ENCODE measurements at regions not wholly inside any gene's neighbourhood (a gene's known extent, or its start where the extent isn't known, plus 50 kb on each side); places are given as distances from the start of the nearest gene placed in this dataset.

DNA sequence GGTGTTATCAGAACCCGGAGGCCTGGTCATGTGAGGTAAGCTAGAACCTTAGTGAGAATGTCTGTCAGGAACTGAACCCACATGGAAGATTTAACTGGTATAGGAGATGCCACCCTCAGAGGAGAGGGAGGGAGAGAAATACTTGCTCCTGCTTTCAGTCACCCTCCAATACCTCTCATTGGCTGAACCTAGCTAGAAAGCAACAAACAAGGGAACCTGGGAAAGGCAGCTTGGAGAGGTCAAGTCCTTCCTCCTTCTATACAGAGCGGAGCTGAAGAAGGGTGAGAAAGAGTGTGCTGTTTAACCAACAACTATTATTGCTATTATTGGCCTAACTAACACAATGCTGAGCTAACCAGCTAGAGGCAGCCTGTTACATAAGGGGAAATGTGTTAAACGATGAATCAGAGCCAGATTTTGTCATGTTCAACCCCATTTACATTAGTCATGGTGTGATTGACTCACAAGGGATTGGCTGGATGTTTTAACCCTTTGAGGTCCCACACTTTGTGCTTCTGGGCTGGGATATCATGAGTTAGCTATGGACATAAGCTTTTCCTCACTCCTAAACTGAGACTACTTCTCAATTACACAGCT lies 96.5 kb upstream of the ESX1 start:
- WGBS, result 66% methylated on average over 3 of the region's 3 CpGs
- H3K4me1 ChIP-seq (ENCODE audit: insufficient read depth), result no peaks in the 10 kb centered on the region

GRCh38 chrX:104347860-104348259 lies 93.1 kb upstream of the ESX1 start:
- H3K4me1 ChIP-seq (ENCODE audit: insufficient read depth), result no peaks in the 10 kb centered on the region
- WGBS, result 49% methylated on average over 4 of the region's 4 CpGs
- H3K36me3 ChIP-seq (ENCODE audit: insufficient read depth), result no peaks in the 10 kb centered on the region
- H3K4me3 ChIP-seq (ENCODE audit: low read depth, low read length), result no peak overlapping the region
- no peak for DNase-seq (ENCODE audit: extremely low spot score)
- no peak overlapping the region for H3K27ac ChIP-seq (ENCODE audit: low read depth)

More for the DNA sequence above, 96.5 kb upstream of the ESX1 start:
- Histone ChIP-seq H3K27ac (ENCODE audit: low read depth) (no peak overlapping the region), H3K36me3 (ENCODE audit: insufficient read depth) (no peaks in the 10 kb centered on the region), H3K4me3 (ENCODE audit: low read depth, low read length) (no peak overlapping the region)
- no peak for DNase-seq (ENCODE audit: extremely low spot score)

DNA sequence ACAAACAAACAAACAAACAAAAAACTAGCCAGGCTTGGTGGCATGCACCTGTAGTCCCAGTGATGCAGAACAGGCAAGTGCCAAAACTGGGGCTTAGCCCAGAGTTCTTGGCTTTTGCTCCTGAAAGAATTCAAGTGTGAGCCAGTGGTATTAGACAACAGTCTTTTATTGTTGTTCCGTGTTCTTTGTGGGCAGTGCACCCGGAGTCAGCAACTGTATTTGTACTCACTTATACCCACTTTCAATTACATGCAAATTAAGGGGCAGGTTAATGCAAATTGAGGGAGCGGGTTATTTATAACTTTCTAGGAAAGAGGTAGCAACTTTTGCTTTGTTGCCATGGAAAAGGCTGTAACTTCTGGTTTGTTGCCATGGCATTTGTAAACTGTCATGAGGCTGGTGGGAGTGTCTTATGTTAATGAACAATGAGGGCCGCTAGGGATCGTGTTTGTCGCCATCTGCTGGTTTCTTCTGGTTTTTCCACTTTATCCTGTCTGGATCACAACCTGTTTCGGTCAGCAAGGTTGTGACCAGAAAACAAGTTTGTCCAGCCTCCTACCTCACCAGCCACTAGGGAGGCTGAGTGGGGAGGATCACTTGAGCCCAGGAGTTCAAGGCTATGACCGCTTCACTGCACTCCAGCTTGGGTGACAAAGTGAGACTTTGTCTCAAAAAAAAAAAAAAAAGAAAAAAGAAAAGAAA lies 88.8 kb upstream of the ESX1 start:
- Histone ChIP-seq H3K4me3 (ENCODE audit: low read depth, low read length) (no peak overlapping the region), H3K27ac (ENCODE audit: low read depth) (no peak overlapping the region), H3K36me3 (ENCODE audit: insufficient read depth) (no peaks in the 10 kb centered on the region), H3K4me1 (ENCODE audit: insufficient read depth) (no peaks in the 10 kb centered on the region)
- no peak for DNase-seq (ENCODE audit: extremely low spot score)
- 43% methylated on average over 8 of the region's 8 CpGs for WGBS

GRCh38 chrX:104342065-104342464 lies 87.3 kb upstream of the ESX1 start:
- Histone ChIP-seq H3K4me1 (ENCODE audit: insufficient read depth) (no peaks in the 10 kb centered on the region), H3K4me3 (ENCODE audit: low read depth, low read length) (no peak overlapping the region), H3K36me3 (ENCODE audit: insufficient read depth) (no peaks in the 10 kb centered on the region), H3K27ac (ENCODE audit: low read depth) (no peak overlapping the region)
- DNase-seq (ENCODE audit: extremely low spot score), result no peak
- WGBS, result 32% methylated on average over 2 of the region's 2 CpGs

DNA sequence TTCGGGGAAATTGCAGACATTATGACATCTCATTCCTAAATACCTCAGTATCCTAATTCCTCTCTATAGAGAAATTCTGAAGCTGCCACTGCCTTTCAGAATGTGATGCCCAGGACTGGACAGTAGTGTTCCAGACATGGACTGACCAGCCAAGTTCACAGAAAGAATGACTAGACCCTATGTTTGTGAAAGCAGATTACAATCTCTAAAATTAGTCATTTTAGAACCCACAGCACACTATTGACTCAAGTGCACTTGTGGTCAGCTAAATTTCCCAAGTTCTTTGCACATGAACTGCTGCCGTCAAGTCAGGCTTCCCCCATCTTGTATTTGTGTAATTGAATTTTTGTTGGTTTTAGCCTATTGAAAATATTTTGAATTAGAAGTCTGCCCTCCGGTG lies 81.0 kb upstream of the ESX1 start:
- no peaks in the 10 kb centered on the region for H3K4me1 ChIP-seq (ENCODE audit: insufficient read depth)
- DNase-seq (ENCODE audit: extremely low spot score), result no peak
- 78% methylated on average over 3 of the region's 3 CpGs for WGBS
- no peak overlapping the region for H3K27ac ChIP-seq (ENCODE audit: low read depth)
- H3K4me3 ChIP-seq (ENCODE audit: low read depth, low read length), result no peak overlapping the region
- H3K36me3 ChIP-seq (ENCODE audit: insufficient read depth), result no peaks in the 10 kb centered on the region

DNA sequence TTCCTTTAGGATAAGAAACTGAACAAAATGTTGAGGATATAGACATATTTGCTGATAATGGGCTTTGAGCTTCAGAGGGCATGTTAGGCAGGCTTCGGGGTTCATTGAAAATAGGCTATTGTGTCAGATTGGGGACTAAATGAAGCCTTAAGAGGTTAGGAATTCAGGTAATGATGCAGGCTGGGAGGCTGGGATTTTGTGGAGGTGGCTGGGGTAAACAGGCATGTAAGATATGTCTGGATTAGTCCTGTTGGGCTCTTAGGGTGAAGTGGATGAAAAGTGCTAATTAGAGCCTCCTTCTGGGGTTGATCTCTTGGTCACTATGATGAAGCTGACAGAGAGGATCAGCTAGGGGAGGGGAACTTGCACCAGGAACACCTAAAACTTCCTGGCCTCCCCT lies 80.2 kb upstream of the ESX1 start:
- no peak overlapping the region for H3K4me3 ChIP-seq (ENCODE audit: low read depth, low read length)
- H3K4me1 ChIP-seq (ENCODE audit: insufficient read depth), result no peaks in the 10 kb centered on the region
- no peak overlapping the region for H3K27ac ChIP-seq (ENCODE audit: low read depth)
- DNase-seq (ENCODE audit: extremely low spot score), result no peak
- no peaks in the 10 kb centered on the region for H3K36me3 ChIP-seq (ENCODE audit: insufficient read depth)
- 85% methylated on average over 1 of the region's 1 CpG for WGBS

GRCh38 chrX:104330966-104331365 lies 76.2 kb upstream of the ESX1 start:
- DNase-seq (ENCODE audit: extremely low spot score), result no peak
- WGBS, result 75% methylated on average over 1 of the region's 1 CpG
- no peak overlapping the region for H3K27ac ChIP-seq (ENCODE audit: low read depth)
- H3K4me1 ChIP-seq (ENCODE audit: insufficient read depth), result no peaks in the 10 kb centered on the region
- H3K36me3 ChIP-seq (ENCODE audit: insufficient read depth), result no peaks in the 10 kb centered on the region
- H3K4me3 ChIP-seq (ENCODE audit: low read depth, low read length), result no peak overlapping the region

GRCh38 chrX:104329731-104330130 lies 75.0 kb upstream of the ESX1 start:
- H3K36me3 ChIP-seq (ENCODE audit: insufficient read depth), result no peaks in the 10 kb centered on the region
- no peak overlapping the region for H3K27ac ChIP-seq (ENCODE audit: low read depth)
- 90% methylated on average over 7 of the region's 7 CpGs for WGBS
- no peak for DNase-seq (ENCODE audit: extremely low spot score)
- no peak overlapping the region for H3K4me3 ChIP-seq (ENCODE audit: low read depth, low read length)
- no peaks in the 10 kb centered on the region for H3K4me1 ChIP-seq (ENCODE audit: insufficient read depth)

DNA sequence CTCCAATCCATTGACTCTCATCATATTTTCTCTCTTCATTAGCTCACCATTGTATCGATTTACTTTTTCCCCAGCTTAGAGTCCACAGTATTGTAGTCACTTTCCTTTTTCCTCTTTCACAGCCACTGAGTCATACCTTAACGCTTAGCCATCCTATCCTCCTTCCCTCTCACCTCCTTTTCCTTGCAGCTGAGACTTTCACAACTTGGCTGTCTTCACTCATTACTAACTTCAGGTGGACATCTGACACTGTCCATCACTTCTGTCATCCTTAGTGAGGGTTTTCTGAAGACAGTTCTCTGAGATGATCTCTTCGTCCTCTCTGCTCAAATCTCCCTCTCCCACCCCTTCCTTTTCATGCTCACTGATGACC lies 70.5 kb upstream of the ESX1 start:
- DNase-seq (ENCODE audit: extremely low spot score), result no peak
- H3K27ac ChIP-seq (ENCODE audit: low read depth), result no peak overlapping the region
- no peaks in the 10 kb centered on the region for H3K36me3 ChIP-seq (ENCODE audit: insufficient read depth)
- no peaks in the 10 kb centered on the region for H3K4me1 ChIP-seq (ENCODE audit: insufficient read depth)
- 84% methylated on average over 3 of the region's 3 CpGs for WGBS
- H3K4me3 ChIP-seq (ENCODE audit: low read depth, low read length), result no peak overlapping the region

DNA sequence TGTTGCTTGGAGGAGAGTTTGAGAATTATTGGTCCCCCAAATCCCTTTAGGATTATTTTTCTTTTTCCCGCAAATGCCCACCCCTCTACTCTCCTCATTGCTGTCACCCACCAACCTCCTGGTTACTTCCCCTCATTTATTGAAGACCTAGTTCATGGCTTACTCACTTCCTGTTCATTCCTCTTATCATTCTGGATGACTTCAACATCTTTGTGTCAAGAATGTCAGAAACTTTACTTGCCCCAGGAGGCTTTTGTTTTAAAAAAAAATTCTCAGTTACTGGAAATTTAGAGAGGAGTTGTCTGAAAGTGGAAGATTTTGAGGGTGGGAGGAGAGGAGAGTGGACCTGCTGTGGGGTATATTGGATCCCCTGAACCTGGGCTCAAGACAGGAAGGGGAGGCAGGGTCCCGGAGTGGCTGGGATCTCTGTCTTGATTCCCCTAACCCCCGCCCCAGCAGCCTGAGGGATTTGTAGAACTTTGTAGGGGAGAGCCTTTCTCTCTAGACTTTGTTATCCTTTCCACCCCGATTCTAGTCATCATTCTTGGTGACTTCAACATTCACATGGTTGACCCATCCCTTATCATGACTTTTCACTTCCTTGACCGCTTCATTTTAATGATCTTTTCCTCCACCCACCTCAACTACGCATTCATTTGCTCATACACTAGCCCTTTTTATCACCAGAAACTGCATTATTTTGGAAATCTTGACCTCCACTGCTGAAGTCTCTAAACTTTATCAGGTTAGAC lies 69.9 kb upstream of the ESX1 start:
- Histone ChIP-seq H3K27ac (ENCODE audit: low read depth) (no peak overlapping the region), H3K4me1 (ENCODE audit: insufficient read depth) (no peaks in the 10 kb centered on the region), H3K4me3 (ENCODE audit: low read depth, low read length) (no peak overlapping the region), H3K36me3 (ENCODE audit: insufficient read depth) (no peaks in the 10 kb centered on the region)
- no peak for DNase-seq (ENCODE audit: extremely low spot score)
- WGBS, result 86% methylated on average over 6 of the region's 6 CpGs

DNA sequence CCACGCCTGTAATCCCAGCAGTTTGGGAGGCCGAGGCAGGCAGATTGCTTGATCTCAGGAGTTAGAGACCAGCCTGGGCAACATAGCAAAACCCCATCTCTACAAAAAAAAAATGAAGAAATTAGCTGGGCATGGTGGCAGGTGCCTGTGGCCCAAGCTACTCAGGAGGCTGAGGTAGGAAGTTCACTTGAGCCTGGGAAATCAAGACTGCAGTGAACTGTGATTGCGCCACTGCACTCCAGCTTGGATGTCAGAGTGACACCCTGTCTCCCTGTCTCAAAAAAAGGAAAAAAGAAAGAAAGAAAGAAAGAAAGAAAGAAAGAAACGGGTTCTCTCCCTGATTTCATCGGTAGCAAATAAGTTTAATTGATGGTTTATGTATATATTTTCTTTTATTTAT lies 64.6 kb upstream of the ESX1 start:
- 87% methylated on average over 5 of the region's 5 CpGs for WGBS
- DNase-seq (ENCODE audit: extremely low spot score), result no peak
- Histone ChIP-seq H3K27ac (ENCODE audit: low read depth) (no peak overlapping the region), H3K4me1 (ENCODE audit: insufficient read depth) (no peaks in the 10 kb centered on the region), H3K4me3 (ENCODE audit: low read depth, low read length) (no peak overlapping the region), H3K36me3 (ENCODE audit: insufficient read depth) (no peaks in the 10 kb centered on the region)

- WGBS, result 60% methylated on average over 4 of the region's 4 CpGs
- H3K36me3 ChIP-seq (ENCODE audit: insufficient read depth), result no peaks in the 10 kb centered on the region
- no peak overlapping the region for H3K27ac ChIP-seq (ENCODE audit: low read depth)
- H3K4me3 ChIP-seq (ENCODE audit: low read depth, low read length), result no peak overlapping the region
- H3K4me1 ChIP-seq (ENCODE audit: insufficient read depth), result no peaks in the 10 kb centered on the region
- DNase-seq (ENCODE audit: extremely low spot score), result no peak
Measured at GRCh38 chrX:104318330-104319009, 63.7 kb upstream of the ESX1 start.

GRCh38 chrX:104316739-104317138 lies 62.0 kb upstream of the ESX1 start:
- WGBS, result 41% methylated on average over 3 of the region's 3 CpGs
- Histone ChIP-seq H3K4me3 (ENCODE audit: low read depth, low read length) (no peak overlapping the region), H3K27ac (ENCODE audit: low read depth) (no peak overlapping the region), H3K36me3 (ENCODE audit: insufficient read depth) (no peaks in the 10 kb centered on the region), H3K4me1 (ENCODE audit: insufficient read depth) (no peaks in the 10 kb centered on the region)
- no peak for DNase-seq (ENCODE audit: extremely low spot score)

DNA sequence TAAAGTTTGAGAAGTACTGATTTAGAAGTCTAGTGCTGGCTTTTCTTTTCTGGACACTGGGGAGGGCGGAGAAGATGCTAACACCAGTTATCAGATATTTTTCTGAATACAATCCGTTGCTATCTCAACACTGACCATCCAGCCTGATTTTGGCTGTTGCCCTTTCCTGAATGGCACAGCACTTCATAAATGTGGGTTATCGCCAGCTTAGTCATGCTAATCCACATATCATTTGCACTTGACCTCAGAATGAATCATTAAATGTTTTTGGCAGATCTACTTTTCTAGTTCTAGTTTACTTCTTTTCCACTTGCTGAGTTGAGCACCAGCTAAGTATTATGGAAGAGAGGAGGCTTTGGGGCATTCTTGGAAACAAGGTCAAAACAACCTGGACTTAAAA lies 60.8 kb upstream of the ESX1 start:
- WGBS, result 31% methylated on average over 3 of the region's 3 CpGs
- no peak overlapping the region for H3K27ac ChIP-seq (ENCODE audit: low read depth)

More for the DNA sequence above, 60.8 kb upstream of the ESX1 start:
- Histone ChIP-seq H3K4me3 (ENCODE audit: low read depth, low read length) (no peak overlapping the region), H3K4me1 (ENCODE audit: insufficient read depth) (no peaks in the 10 kb centered on the region), H3K36me3 (ENCODE audit: insufficient read depth) (no peaks in the 10 kb centered on the region)
- DNase-seq (ENCODE audit: extremely low spot score), result no peak
